GM19468 (cell line): ENCODE measurements at regions not wholly inside any gene's neighbourhood (a gene's known extent, or its start where the extent isn't known, plus 50 kb on each side); places are given as distances from the start of the nearest gene placed in this dataset.
"Not testable (repeated sequence)": the region's sequence is repeated elsewhere in the genome, so short reads cannot be mapped to it uniquely, and the experiment has no call there.

Experiments
- ATAC-seq: cut with Tn5 transposase; IDR thresholded peaks from one replicate; pipeline ENCODE4 v1.9.1; 2021; ENCODE audit warnings: mild to moderate bottlenecking, moderate library complexity, moderate number of reproducible peaks; ENCODE audit not compliant: unreplicated experiment; ENCODE audit errors: extremely low read depth

GRCh38 chr18:28468901-28469300, 292.0 kb upstream of the CDH2 start:
- ATAC-seq, result no peak

- ATAC-seq, result no peak
Observed at GRCh38 chr18:28466204-28466603, 289.3 kb upstream of the CDH2 start.

- ATAC-seq, result no peak
Observed at GRCh38 chr18:28459587-28459986, 282.7 kb upstream of the CDH2 start.

GRCh38 chr18:28458751-28459150, 281.8 kb upstream of the CDH2 start:
- ATAC-seq, result no peak

GRCh38 chr18:28457784-28458183, 280.9 kb upstream of the CDH2 start:
- ATAC-seq, result no peak

GRCh38 chr18:28455971-28456370, 279.0 kb upstream of the CDH2 start:
- no peak for ATAC-seq

- no peak for ATAC-seq
Observed at GRCh38 chr18:28439870-28440269, 262.9 kb upstream of the CDH2 start.

GRCh38 chr18:28438381-28438780, 261.5 kb upstream of the CDH2 start:
- no peak for ATAC-seq

GRCh38 chr18:28432339-28432738, 255.4 kb upstream of the CDH2 start:
- no peak for ATAC-seq

- no peak for ATAC-seq
Observed at GRCh38 chr18:28425886-28426285, 249.0 kb upstream of the CDH2 start.

- no peak for ATAC-seq
Observed at GRCh38 chr18:28422577-28422976, 245.6 kb upstream of the CDH2 start.

- not testable (repeated sequence) for ATAC-seq
Observed at GRCh38 chr18:28421950-28422349, 245.0 kb upstream of the CDH2 start.

- no peak for ATAC-seq
Observed at GRCh38 chr18:28412521-28412920, 235.6 kb upstream of the CDH2 start.

- no peak for ATAC-seq
Observed at GRCh38 chr18:28411806-28412205, 234.9 kb upstream of the CDH2 start.

- ATAC-seq, result no peak
Observed at GRCh38 chr18:28409811-28410210, 232.9 kb upstream of the CDH2 start.

- ATAC-seq, result no peak
Observed at GRCh38 chr18:28408528-28408927, 231.6 kb upstream of the CDH2 start.

- no peak for ATAC-seq
Observed at GRCh38 chr18:28407681-28408080, 230.8 kb upstream of the CDH2 start.

GRCh38 chr18:28406533-28406932, 229.6 kb upstream of the CDH2 start:
- no peak for ATAC-seq

- no peak for ATAC-seq
Observed at GRCh38 chr18:28404694-28405093, 227.8 kb upstream of the CDH2 start.

GRCh38 chr18:28399781-28400362, 222.9 kb upstream of the CDH2 start:
- no peak for ATAC-seq

- no peak for ATAC-seq
Observed at GRCh38 chr18:28398471-28398870, 221.5 kb upstream of the CDH2 start.

GRCh38 chr18:28390022-28390421, 213.1 kb upstream of the CDH2 start:
- ATAC-seq, result no peak
